Endodermal cell (in vitro differentiated cells): ENCODE measurements at regions not wholly inside any gene's neighbourhood (a gene's known extent, or its start where the extent isn't known, plus 50 kb on each side); places are given as distances from the start of the nearest gene placed in this dataset.
"Not testable (repeated sequence)": the region's sequence is repeated elsewhere in the genome, so short reads cannot be mapped to it uniquely, and the experiment has no call there.

ENCODE experiments used
- DNase-seq: peaks from one replicate; pipeline ENCODE4 v3.0.0-alpha.2; 2017
- H3K27ac ChIP-seq: 2 replicates; pipeline ENCODE4 v1.5.1; 2013; ENCODE audit warnings: mild to moderate bottlenecking, low read depth, low read length, moderate library complexity
- H3K27me3 ChIP-seq: 2 replicates; pipeline ENCODE4 v1.6.1; 2013; ENCODE audit warnings: mild to moderate bottlenecking, low read length, moderate library complexity; ENCODE audit not compliant: insufficient read depth, control insufficient read depth, poor library complexity, severe bottlenecking
- H3K36me3 ChIP-seq: 2 replicates; pipeline ENCODE4 v1.7.0; 2013; ENCODE audit warnings: mild to moderate bottlenecking, low read length, moderate library complexity; ENCODE audit not compliant: control insufficient read depth, insufficient read depth
- H3K4me1 ChIP-seq: one replicate; pipeline ENCODE4 v1.7.0; 2013; ENCODE audit warnings: low read length; ENCODE audit not compliant: control insufficient read depth, insufficient read depth
- H3K4me3 ChIP-seq: 2 replicates; pipeline ENCODE4 v1.5.1; 2013; ENCODE audit warnings: mild to moderate bottlenecking, low read length, moderate library complexity
- H3K9ac ChIP-seq: 2 replicates; pipeline ENCODE4 v1.6.1; 2013; ENCODE audit warnings: mild to moderate bottlenecking, low read length, moderate library complexity; ENCODE audit not compliant: poor library complexity, severe bottlenecking; ENCODE audit errors: extremely low read depth
- H3K9me3 ChIP-seq: 2 replicates; pipeline ENCODE4 v1.6.1; 2013; ENCODE audit warnings: mild to moderate bottlenecking, low read length, moderate library complexity; ENCODE audit not compliant: control insufficient read depth
- H3K27ac Mint-ChIP-seq: 2 replicates; pipeline ENCODE4 v1.8.0; 2020; ENCODE audit warnings: mixed read lengths
- H3K27me3 Mint-ChIP-seq: 2 replicates; pipeline ENCODE4 v1.8.0; 2021; ENCODE audit warnings: mild to moderate bottlenecking, mixed read lengths; ENCODE audit not compliant: insufficient read depth
- H3K36me3 Mint-ChIP-seq: 2 replicates; pipeline ENCODE4 v1.8.0; 2020; ENCODE audit warnings: low read depth, mixed read lengths
- H3K4me1 Mint-ChIP-seq: 2 replicates; pipeline ENCODE4 v1.8.0; 2020; ENCODE audit warnings: mixed read lengths
- H3K4me3 Mint-ChIP-seq: 2 replicates; pipeline ENCODE4 v1.8.0; 2020; ENCODE audit warnings: mild to moderate bottlenecking, moderate library complexity, mixed read lengths
- H3K9me3 Mint-ChIP-seq: 2 replicates; pipeline ENCODE4 v1.8.0; 2020; ENCODE audit warnings: mild to moderate bottlenecking, mixed read lengths
- WGBS, 2 experiments: methylation state at CpG; one replicate each; pipeline versions ENCODE4 v1.1.5 to v1.1.7; 2013; ENCODE audit warnings: missing lambda C conversion rate in 2 of 2, mixed read lengths in 1 of 2; ENCODE audit not compliant: insufficient coverage in 1 of 2, insufficient read length in 1 of 2; 5-methylcytosine and 5-hydroxymethylcytosine counted together

GRCh38 chr2:113330060-113330767 is 51.5 kb upstream of the PAX8 start:
- not testable (repeated sequence) for H3K9me3 ChIP-seq, H3K27ac ChIP-seq, H3K36me3 Mint-ChIP-seq, H3K9me3 Mint-ChIP-seq, H3K36me3 ChIP-seq, H3K4me3 ChIP-seq, H3K9ac ChIP-seq, DNase-seq, H3K4me3 Mint-ChIP-seq, H3K4me1 Mint-ChIP-seq, H3K27ac Mint-ChIP-seq, H3K4me1 ChIP-seq
- 86 to 94% methylated on average over 2 to 5 of the region's 5 CpGs for WGBS, 2 experiments
- H3K27me3 ChIP-seq, result peaks cover 11% of the 10 kb centered on the region
- H3K27me3 Mint-ChIP-seq, result peaks cover 30% of the 10 kb centered on the region

GRCh38 chr2:113328973-113329372 is 50.3 kb upstream of the PAX8 start:
- H3K36me3 Mint-ChIP-seq, H3K27ac Mint-ChIP-seq, H3K9me3 Mint-ChIP-seq, H3K4me1 ChIP-seq, H3K4me3 Mint-ChIP-seq, H3K27ac ChIP-seq, H3K36me3 ChIP-seq, H3K4me3 ChIP-seq, H3K9me3 ChIP-seq, H3K4me1 Mint-ChIP-seq, DNase-seq, H3K9ac ChIP-seq: not testable (repeated sequence)
- peaks cover 38% of the 10 kb centered on the region for H3K27me3 Mint-ChIP-seq
- peaks cover 17% of the 10 kb centered on the region for H3K27me3 ChIP-seq
- WGBS, 2 experiments, result 91 to 92% methylated on average over 6 to 9 of the region's 9 CpGs

GRCh38 chr2:113328572-113328971 is 49.9 kb upstream of the PAX8 start:
- 88% methylated on average over 1 of the region's 1 CpG; no CpG with 5 or more reads in 1 of the 2 experiments for WGBS, 2 experiments
- not testable (repeated sequence) for H3K36me3 ChIP-seq, H3K9me3 ChIP-seq, H3K27ac ChIP-seq, H3K4me3 Mint-ChIP-seq, H3K9ac ChIP-seq, H3K4me1 Mint-ChIP-seq, H3K9me3 Mint-ChIP-seq, H3K27ac Mint-ChIP-seq, H3K4me1 ChIP-seq, H3K36me3 Mint-ChIP-seq, DNase-seq, H3K4me3 ChIP-seq
- peaks cover 21% of the 10 kb centered on the region for H3K27me3 ChIP-seq
- H3K27me3 Mint-ChIP-seq, result peaks cover 42% of the 10 kb centered on the region
